Natural killer cell (primary cell): ENCODE measurements at regions not wholly inside any gene's neighbourhood (a gene's known extent, or its start where the extent isn't known, plus 50 kb on each side); places are given as distances from the start of the nearest gene placed in this dataset.

ENCODE experiments used
- ATAC-seq, 3 donors: fragments of 150-1000 bp in 2 of 3; fragments of 200-7000 bp in 1 of 3; cut with Tn5 transposase; 1 replicate in 1 of 3; 2 replicates in 2 of 3; pipeline ENCODE4 v1.10.0; 2021; ENCODE audit warnings: mild to moderate bottlenecking in 2 of 3, moderate library complexity in 2 of 3
- DNase-seq, 2 donors: peaks; one replicate each; pipeline versions ENCODE4 v3.0.0 to v3.0.0-alpha.2; 2013 to 2021; ENCODE audit warnings: mixed read lengths in 1 of 2
- H3K27ac ChIP-seq: one replicate; pipeline ENCODE4 v1.5.1; 2013; ENCODE audit warnings: mild to moderate bottlenecking, low read length
- H3K27me3 ChIP-seq: one replicate; pipeline ENCODE4 v1.6.1; 2013; ENCODE audit warnings: low read length; ENCODE audit not compliant: control insufficient read depth, insufficient read depth
- H3K36me3 ChIP-seq: one replicate; pipeline ENCODE4 v1.6.1; 2013; ENCODE audit warnings: low read length; ENCODE audit not compliant: control insufficient read depth, insufficient read depth
- H3K4me1 ChIP-seq: one replicate; pipeline ENCODE4 v1.6.1; 2013; ENCODE audit warnings: low read length; ENCODE audit not compliant: control insufficient read depth, insufficient read depth
- H3K4me3 ChIP-seq: one replicate; pipeline ENCODE4 v1.5.1; 2013; ENCODE audit warnings: low read length
- H3K9me3 ChIP-seq: one replicate; pipeline ENCODE4 v1.6.1; 2013; ENCODE audit warnings: low read length; ENCODE audit not compliant: control insufficient read depth, insufficient read depth
- H3K27ac Mint-ChIP-seq, 2 donors: one replicate each; pipeline ENCODE4 v1.8.0; 2022; ENCODE audit warnings: mild to moderate bottlenecking in 2 of 2, mixed read lengths in 2 of 2, moderate library complexity in 1 of 2
- H3K27me3 Mint-ChIP-seq, 2 donors: one replicate each; pipeline ENCODE4 v1.8.0; 2022; ENCODE audit warnings: low read depth in 2 of 2, mixed read lengths in 2 of 2
- H3K36me3 Mint-ChIP-seq: one replicate; pipeline ENCODE4 v1.8.0; 2022; ENCODE audit warnings: mixed read lengths
- H3K4me1 Mint-ChIP-seq, 2 donors: one replicate each; pipeline ENCODE4 v1.8.0; 2022; ENCODE audit warnings: mixed read lengths in 2 of 2
- H3K4me3 Mint-ChIP-seq: one replicate; pipeline ENCODE4 v1.8.0; 2022; ENCODE audit warnings: mild to moderate bottlenecking, moderate library complexity, mixed read lengths
- H3K9me3 Mint-ChIP-seq, 2 donors: one replicate each; pipeline ENCODE4 v1.8.0; 2022; ENCODE audit warnings: mixed read lengths in 2 of 2
- WGBS: methylation state at CpG from one replicate; pipeline ENCODE4 v1.1.7; 2013; ENCODE audit warnings: missing lambda C conversion rate; ENCODE audit not compliant: insufficient coverage; 5-methylcytosine and 5-hydroxymethylcytosine counted together
- intact Hi-C: fragments of 100-400 bp; cut with micrococcal nuclease; formaldehyde crosslinking; loops from one replicate; pipeline ENCODE4 v1.14.2; 2022
- TF ChIP-seq, protein P1 (sequence below): fragments of 200-600 bp; IDR thresholded peaks from one replicate; pipeline ENCODE4 v1.8.0; 2022; ENCODE audit warnings: antibody characterized with exemption

DNA sequence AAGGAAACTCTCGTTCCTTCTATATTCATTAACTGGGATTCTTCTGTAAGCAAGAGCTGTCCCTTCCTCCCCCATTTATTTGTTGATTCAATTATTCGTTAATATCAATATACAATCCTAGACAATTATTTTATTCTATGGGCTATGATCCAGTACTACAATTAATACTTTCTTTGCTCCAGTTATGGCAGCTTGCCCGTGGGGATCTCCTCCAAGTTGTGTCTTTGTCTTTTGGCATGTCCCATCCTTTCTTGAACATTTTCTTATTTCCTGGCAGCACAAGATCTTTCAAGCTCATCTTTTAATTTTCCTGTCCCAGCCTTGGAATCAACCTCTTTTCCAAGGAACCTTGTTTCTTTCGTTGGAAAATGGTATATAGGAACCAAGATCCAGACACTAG lies 249.3 kb downstream of the GAS1 start:
- no peak overlapping the region for H3K27ac ChIP-seq
- no peaks in the 10 kb centered on the region for H3K4me1 ChIP-seq
- ATAC-seq, result no peak
- TF ChIP-seq, protein P1, sequence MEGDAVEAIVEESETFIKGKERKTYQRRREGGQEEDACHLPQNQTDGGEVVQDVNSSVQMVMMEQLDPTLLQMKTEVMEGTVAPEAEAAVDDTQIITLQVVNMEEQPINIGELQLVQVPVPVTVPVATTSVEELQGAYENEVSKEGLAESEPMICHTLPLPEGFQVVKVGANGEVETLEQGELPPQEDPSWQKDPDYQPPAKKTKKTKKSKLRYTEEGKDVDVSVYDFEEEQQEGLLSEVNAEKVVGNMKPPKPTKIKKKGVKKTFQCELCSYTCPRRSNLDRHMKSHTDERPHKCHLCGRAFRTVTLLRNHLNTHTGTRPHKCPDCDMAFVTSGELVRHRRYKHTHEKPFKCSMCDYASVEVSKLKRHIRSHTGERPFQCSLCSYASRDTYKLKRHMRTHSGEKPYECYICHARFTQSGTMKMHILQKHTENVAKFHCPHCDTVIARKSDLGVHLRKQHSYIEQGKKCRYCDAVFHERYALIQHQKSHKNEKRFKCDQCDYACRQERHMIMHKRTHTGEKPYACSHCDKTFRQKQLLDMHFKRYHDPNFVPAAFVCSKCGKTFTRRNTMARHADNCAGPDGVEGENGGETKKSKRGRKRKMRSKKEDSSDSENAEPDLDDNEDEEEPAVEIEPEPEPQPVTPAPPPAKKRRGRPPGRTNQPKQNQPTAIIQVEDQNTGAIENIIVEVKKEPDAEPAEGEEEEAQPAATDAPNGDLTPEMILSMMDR, result no peak
- Mint-ChIP-seq H3K36me3 (no peaks in the 10 kb centered on the region), H3K4me3 (no peak overlapping the region), H3K27ac (no peak overlapping the region), H3K9me3 (no peaks in the 10 kb centered on the region), H3K4me1 (no peaks in the 10 kb centered on the region), H3K27me3 (peaks cover 15 to 46% of the 10 kb centered on the region in 2 donors)
- H3K36me3 ChIP-seq, result no peaks in the 10 kb centered on the region
- 82% methylated on average over 4 of the region's 4 CpGs for WGBS
- DNase-seq, result no peak
- intact Hi-C loops, result no loop called here
- no peaks in the 10 kb centered on the region for H3K9me3 ChIP-seq
- no peaks in the 10 kb centered on the region for H3K27me3 ChIP-seq
- H3K4me3 ChIP-seq, result no peak overlapping the region

DNA sequence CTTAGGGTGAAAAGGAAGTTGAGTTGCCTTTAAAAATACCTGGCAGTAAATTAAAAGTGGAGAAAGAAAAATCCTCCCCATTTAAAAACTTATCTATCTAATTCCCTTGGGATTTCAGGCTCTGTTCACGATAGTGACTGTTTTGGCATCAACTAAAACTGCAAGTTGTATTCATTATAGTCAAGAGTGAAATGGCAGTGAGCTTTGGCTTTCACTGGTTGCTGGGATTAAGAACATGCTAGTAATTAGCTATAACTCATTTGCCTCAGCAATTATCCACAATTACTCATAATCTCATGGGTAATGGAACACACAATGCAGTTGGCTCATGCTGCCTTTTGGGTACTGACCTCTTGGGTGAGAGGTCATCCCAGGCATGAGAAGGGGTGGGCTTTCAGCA lies 250.1 kb downstream of the GAS1 start:
- Histone ChIP-seq H3K9me3 (no peaks in the 10 kb centered on the region), H3K36me3 (no peaks in the 10 kb centered on the region), H3K27ac (no peak overlapping the region), H3K4me1 (no peaks in the 10 kb centered on the region), H3K4me3 (no peak overlapping the region), H3K27me3 (no peaks in the 10 kb centered on the region)
- no peaks in the 10 kb centered on the region for H3K36me3 Mint-ChIP-seq
- peaks cover 13 to 49% of the 10 kb centered on the region in 2 donors for H3K27me3 Mint-ChIP-seq
- intact Hi-C loops, result no loop called here
- TF ChIP-seq, protein P1, result no peak
- H3K4me1 Mint-ChIP-seq, result no peaks in the 10 kb centered on the region
- no peak overlapping the region for H3K4me3 Mint-ChIP-seq
- ATAC-seq, result no peak
- no CpG with 5 or more reads among the region's 1 CpG for WGBS
- H3K9me3 Mint-ChIP-seq, result no peaks in the 10 kb centered on the region
- no peak for DNase-seq
- H3K27ac Mint-ChIP-seq, result no peak overlapping the region

DNA sequence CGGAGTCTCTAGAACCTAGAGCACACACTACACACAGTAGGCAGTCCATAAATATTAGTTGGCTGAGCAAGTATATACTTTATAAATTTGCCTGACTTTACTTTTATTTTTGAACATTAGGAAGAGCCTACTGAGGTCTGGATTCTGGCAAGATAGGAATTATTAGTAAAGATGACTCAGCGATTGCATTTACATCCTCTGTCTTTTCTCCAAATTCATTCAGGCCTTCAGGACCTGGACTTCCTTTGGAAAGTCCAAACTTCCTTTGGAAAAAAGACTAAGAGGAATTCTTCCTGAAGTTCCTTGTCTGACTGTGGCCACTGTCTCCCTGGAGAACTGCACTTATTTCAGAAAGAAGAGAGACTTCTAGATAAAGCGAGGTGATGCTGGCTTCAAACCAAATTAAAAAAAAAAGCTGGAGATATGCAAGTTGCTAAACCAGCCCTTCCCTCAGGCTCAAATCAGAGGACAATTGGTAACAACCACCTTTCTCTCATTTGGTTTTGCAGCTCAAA lies 251.3 kb downstream of the GAS1 start:
- Histone ChIP-seq H3K27me3 (no peaks in the 10 kb centered on the region), H3K27ac (no peak overlapping the region), H3K9me3 (no peaks in the 10 kb centered on the region), H3K4me3 (no peak overlapping the region), H3K4me1 (no peaks in the 10 kb centered on the region), H3K36me3 (no peaks in the 10 kb centered on the region)
- intact Hi-C loops, result no loop called here
- Mint-ChIP-seq H3K4me1 (no peaks in the 10 kb centered on the region), H3K9me3 (no peaks in the 10 kb centered on the region), H3K27me3 (peaks cover 10 to 49% of the 10 kb centered on the region in 2 donors), H3K27ac (no peak overlapping the region), H3K36me3 (no peaks in the 10 kb centered on the region), H3K4me3 (no peak overlapping the region)
- 100% methylated on average over 1 of the region's 3 CpGs for WGBS
- TF ChIP-seq, protein P1, result no peak
- no peak for DNase-seq
- no peak for ATAC-seq

- intact Hi-C loops, result no loop called here
- H3K9me3 ChIP-seq, result no peaks in the 10 kb centered on the region
- H3K4me1 ChIP-seq, result no peaks in the 10 kb centered on the region
- Mint-ChIP-seq H3K4me1 (no peaks in the 10 kb centered on the region), H3K4me3 (no peak overlapping the region), H3K36me3 (no peaks in the 10 kb centered on the region), H3K27me3 (peaks cover 6 to 29% of the 10 kb centered on the region in 2 donors), H3K27ac (no peak overlapping the region), H3K9me3 (no peaks in the 10 kb centered on the region)
- H3K4me3 ChIP-seq, result no peak overlapping the region
- H3K36me3 ChIP-seq, result no peaks in the 10 kb centered on the region
- no peaks in the 10 kb centered on the region for H3K27me3 ChIP-seq
- TF ChIP-seq, protein P1, result no peak
- H3K27ac ChIP-seq, result no peak overlapping the region
- ATAC-seq (no peak), DNase-seq (no peak)
Observed at GRCh38 chr9:86690034-86690433, 257.3 kb downstream of the GAS1 start.
